Stomach (tissue), 8 donors: ENCODE measurements at regions not wholly inside any gene's neighbourhood (a gene's known extent, or its start where the extent isn't known, plus 50 kb on each side); places are given as distances from the start of the nearest gene placed in this dataset.
"Not testable (repeated sequence)": the region's sequence is repeated elsewhere in the genome, so short reads cannot be mapped to it uniquely, and the experiment has no call there.

Experiments
- DNase-seq, 2 donors: peaks; one replicate each; pipeline versions ENCODE4 v3.0.0 to v3.0.0-alpha.2; 2013 to 2019
- H3K27ac ChIP-seq, 5 donors: fragments of 200-600 bp in 4 of 5; sonication (generic) in 4 of 5; one replicate each; pipeline ENCODE4 v1.5.1; 2013 to 2019; ENCODE audit warnings: mild to moderate bottlenecking in 1 of 5, moderate library complexity in 1 of 5
- H3K27me3 ChIP-seq, 3 donors: fragments of 200-600 bp; sonication (generic); one replicate each; pipeline ENCODE4 v1.5.1; 2017 to 2019; ENCODE audit warnings: mixed run types in 1 of 3
- H3K36me3 ChIP-seq, 4 donors: fragments of 200-600 bp; sonication (generic); 1 replicate in 3 of 4; 2 replicates in 1 of 4; pipeline ENCODE4 v1.5.1; 2016 to 2019
- H3K4me1 ChIP-seq, 4 donors: fragments of 200-600 bp; sonication (generic); one replicate each; pipeline ENCODE4 v1.5.1; 2016 to 2019
- H3K4me3 ChIP-seq, 4 donors: fragments of 200-600 bp; sonication (generic) in 3 of 4; one replicate each; pipeline ENCODE4 v1.5.1; 2016 to 2019; ENCODE audit warnings: mild to moderate bottlenecking in 1 of 4
- H3K9me3 ChIP-seq, 4 donors: fragments of 200-600 bp; sonication (generic); one replicate each; pipeline ENCODE4 v1.5.1; 2016 to 2019
- EP300 ChIP-seq: sonication (generic); formaldehyde crosslinking; IDR thresholded peaks from one replicate; pipeline ENCODE4 v1.6.1; 2017; ENCODE audit warnings: antibody characterized with exemption
- POLR2A ChIP-seq, 4 donors: fragments of 450-650 bp; IDR thresholded peaks; one replicate each; pipeline ENCODE4 v1.6.1; 2016; ENCODE audit warnings: antibody characterized with exemption in 4 of 4, control low read depth in 2 of 4, mild to moderate bottlenecking in 1 of 4, moderate library complexity in 1 of 4
- POLR2AphosphoS5 ChIP-seq, 3 donors: sonication (generic); formaldehyde crosslinking; IDR thresholded peaks; one replicate each; pipeline ENCODE4 v1.6.1; 2016; ENCODE audit warnings: antibody characterized with exemption in 3 of 3
- WGBS, 5 donors: extraction: QIAGEN DNeasy Blood & Tissue Kit in 3 of 5; methylation state at CpG; one replicate each; pipeline versions ENCODE4 v1.1.5 to v1.1.7; 2013 to 2018; 5-methylcytosine and 5-hydroxymethylcytosine counted together
- intact Hi-C: fragments of 100-400 bp; cut with DNase I; formaldehyde crosslinking; loops from one replicate; pipeline ENCODE4 v1.15.1; 2023; ENCODE audit warnings: low total_unique reads
- TF ChIP-seq, protein P1 (sequence below), 7 experiments: fragments of 450-650 bp in 4 of 7; fragments of 200-600 bp in 3 of 7; sonication (generic) in 3 of 7; IDR thresholded peaks; one replicate each; pipeline ENCODE4 v1.5.1; 2016 to 2019; ENCODE audit warnings: antibody characterized with exemption in 7 of 7, control low read depth in 2 of 7, mild to moderate bottlenecking in 1 of 7
- donor health status: healthy with polysubstance abuse.
- donor health status: Bipolar disorder and iron deficiency.
- donor health status: healthy.

DNA sequence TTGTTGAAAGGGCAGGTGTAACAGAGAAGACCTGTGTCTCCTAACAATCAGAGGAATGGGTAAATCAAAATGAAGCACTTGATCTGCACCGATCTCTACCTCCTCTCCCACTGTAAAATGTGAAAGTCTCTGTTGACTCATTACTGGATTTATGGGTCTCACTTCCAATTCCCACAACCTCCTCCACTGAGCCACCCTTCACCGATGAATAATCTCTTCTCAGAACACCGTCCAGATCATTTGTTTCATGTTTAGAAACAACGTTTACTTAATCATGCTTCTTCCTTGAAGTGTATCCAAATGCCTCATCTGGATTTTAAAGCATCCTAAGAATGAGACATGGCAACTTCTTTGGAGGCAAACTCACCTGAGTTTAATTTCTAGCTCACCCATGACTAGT lies 643.6 kb downstream of the ETS1 start:
- Histone ChIP-seq H3K27ac (no peak overlapping the region), H3K9me3 (peaks cover 0 to 3% (median 0%) of the 10 kb centered on the region in 4 donors), H3K4me1 (no peaks in the 10 kb centered on the region), H3K4me3 (no peak overlapping the region), H3K27me3 (no peaks in the 10 kb centered on the region), H3K36me3 (no peaks in the 10 kb centered on the region)
- no peak for DNase-seq
- intact Hi-C loops: no loop called here
- TF ChIP-seq EP300: no peak
- TF ChIP-seq POLR2A (IDR thresholded peaks at IDR 0.05): no peak
- TF ChIP-seq POLR2AphosphoS5 (IDR thresholded peaks at IDR 0.05): no peak
- TF ChIP-seq, protein P1, sequence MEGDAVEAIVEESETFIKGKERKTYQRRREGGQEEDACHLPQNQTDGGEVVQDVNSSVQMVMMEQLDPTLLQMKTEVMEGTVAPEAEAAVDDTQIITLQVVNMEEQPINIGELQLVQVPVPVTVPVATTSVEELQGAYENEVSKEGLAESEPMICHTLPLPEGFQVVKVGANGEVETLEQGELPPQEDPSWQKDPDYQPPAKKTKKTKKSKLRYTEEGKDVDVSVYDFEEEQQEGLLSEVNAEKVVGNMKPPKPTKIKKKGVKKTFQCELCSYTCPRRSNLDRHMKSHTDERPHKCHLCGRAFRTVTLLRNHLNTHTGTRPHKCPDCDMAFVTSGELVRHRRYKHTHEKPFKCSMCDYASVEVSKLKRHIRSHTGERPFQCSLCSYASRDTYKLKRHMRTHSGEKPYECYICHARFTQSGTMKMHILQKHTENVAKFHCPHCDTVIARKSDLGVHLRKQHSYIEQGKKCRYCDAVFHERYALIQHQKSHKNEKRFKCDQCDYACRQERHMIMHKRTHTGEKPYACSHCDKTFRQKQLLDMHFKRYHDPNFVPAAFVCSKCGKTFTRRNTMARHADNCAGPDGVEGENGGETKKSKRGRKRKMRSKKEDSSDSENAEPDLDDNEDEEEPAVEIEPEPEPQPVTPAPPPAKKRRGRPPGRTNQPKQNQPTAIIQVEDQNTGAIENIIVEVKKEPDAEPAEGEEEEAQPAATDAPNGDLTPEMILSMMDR (IDR thresholded peaks at IDR 0.05): no peak
- WGBS, 5 donors: 49 to 66% (median 58%) methylated on average over 4 of the region's 4 CpGs

DNA sequence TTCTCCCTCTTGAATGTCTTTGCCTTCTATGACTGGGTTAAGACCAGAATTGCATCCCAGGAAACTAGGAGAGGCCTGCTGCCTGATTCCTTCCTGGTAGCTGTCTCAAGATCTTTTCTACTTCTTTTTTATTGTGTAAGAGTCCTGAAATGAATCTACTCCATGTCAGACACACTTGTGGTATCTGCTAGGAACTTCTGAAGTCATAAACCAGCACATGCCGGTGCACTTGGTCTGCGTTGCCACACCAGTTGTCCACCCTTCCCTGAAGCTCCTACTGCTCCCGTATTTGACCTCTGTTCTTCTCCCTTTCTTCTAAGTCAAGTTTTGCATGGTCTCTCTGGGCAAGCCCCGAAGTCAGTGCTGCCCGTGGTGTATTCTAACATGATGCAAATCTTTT lies 644.2 kb downstream of the ETS1 start:
- Histone ChIP-seq H3K4me1 (no peaks in the 10 kb centered on the region), H3K36me3 (no peaks in the 10 kb centered on the region), H3K4me3 (no peak overlapping the region), H3K27me3 (no peaks in the 10 kb centered on the region), H3K9me3 (peaks cover 0 to 3% (median 0%) of the 10 kb centered on the region in 4 donors), H3K27ac (no peak overlapping the region)
- no peak for TF ChIP-seq EP300
- intact Hi-C loops: no loop called here
- no peak for DNase-seq
- WGBS, 5 donors: 72 to 87% (median 85%) methylated on average over 5 of the region's 5 CpGs

DNA sequence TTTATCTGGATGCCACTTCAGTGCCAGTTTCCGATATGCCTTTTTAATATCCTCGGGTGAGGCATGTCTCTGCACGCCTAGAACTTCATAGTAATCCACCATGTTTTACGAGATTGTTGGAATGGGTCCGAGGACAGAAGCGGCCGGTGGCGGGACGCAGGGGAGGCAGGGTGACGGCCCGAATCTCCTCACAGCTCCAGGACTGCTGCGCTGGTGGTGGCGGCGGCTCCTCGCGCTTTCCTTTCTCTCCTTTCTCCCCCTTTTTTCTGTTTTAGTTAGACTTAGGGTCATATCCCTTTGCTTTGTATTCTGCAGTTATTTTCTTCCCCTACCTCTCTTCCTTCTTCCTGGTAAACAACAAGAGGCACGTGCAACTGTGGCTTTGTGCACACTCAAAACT lies 645.8 kb downstream of the ETS1 start:
- H3K27ac ChIP-seq, DNase-seq, H3K9me3 ChIP-seq, intact Hi-C loops, H3K36me3 ChIP-seq, H3K4me1 ChIP-seq, H3K4me3 ChIP-seq, H3K27me3 ChIP-seq: not testable (repeated sequence)
- 91 to 95% (median 93%) methylated on average over 17 of the region's 17 CpGs for WGBS, 5 donors

DNA sequence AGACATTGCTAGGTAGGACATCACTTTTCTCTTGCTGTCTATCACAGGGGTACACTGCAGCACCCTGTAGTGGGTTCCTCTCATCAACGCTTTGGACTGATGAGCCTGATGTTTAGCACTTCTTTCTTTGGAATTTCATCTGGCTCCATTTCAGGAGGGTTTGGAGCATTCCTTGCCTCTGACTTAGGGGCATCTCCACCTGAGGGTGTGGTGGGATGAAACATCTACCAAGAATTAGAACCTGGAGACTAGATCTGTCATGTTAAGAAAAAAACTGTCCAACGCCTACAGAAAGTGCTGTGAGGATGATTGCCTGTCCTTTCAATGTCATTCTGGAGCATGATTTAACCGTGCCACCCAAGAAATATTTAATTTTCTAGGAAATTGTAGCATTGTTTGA lies 648.4 kb downstream of the ETS1 start:
- H3K4me3 ChIP-seq: no peak overlapping the region
- WGBS, 5 donors: 81 to 91% (median 84%) methylated on average over 3 of the region's 3 CpGs
- H3K27me3 ChIP-seq: no peaks in the 10 kb centered on the region
- no peak overlapping the region for H3K27ac ChIP-seq
- no peaks in the 10 kb centered on the region for H3K36me3 ChIP-seq
- no peak for DNase-seq
- no peak for TF ChIP-seq EP300
- TF ChIP-seq POLR2AphosphoS5 (IDR thresholded peaks at IDR 0.05): no peak
- TF ChIP-seq POLR2A (IDR thresholded peaks at IDR 0.05): no peak
- TF ChIP-seq, protein P1 (IDR thresholded peaks at IDR 0.05): no peak
- H3K9me3 ChIP-seq: no peaks in the 10 kb centered on the region
- intact Hi-C loops: no loop called here
- H3K4me1 ChIP-seq: no peaks in the 10 kb centered on the region

DNA sequence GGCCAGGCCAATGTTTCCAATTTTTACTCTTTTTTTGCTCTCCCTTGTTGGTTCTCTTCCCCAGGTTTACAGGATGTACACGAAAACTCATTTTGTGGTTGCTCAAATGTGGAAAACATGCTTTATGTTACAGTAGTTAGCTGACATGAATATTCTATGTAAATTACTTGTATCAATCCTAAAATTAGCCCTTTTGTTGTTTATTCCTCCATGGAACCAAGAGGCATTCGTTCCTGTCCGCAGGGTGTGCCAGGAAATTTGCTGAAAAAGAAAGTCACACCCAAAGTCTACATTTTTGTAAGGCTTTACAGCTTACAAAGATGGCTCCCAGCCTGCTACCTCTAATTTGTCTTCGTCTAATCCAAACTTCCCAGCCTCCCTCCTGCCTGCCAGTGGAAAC lies 652.3 kb downstream of the ETS1 start:
- Histone ChIP-seq H3K4me1 (no peaks in the 10 kb centered on the region), H3K9me3 (no peaks in the 10 kb centered on the region), H3K36me3 (no peaks in the 10 kb centered on the region), H3K27ac (no peak overlapping the region), H3K27me3 (no peaks in the 10 kb centered on the region), H3K4me3 (no peak overlapping the region)
- no peak for TF ChIP-seq POLR2AphosphoS5 (IDR thresholded peaks at IDR 0.05)
- TF ChIP-seq, protein P1 (IDR thresholded peaks at IDR 0.05): no peak
- no peak for TF ChIP-seq EP300
- no peak for TF ChIP-seq POLR2A (IDR thresholded peaks at IDR 0.05)
- 70 to 86% (median 85%) methylated on average over 4 of the region's 4 CpGs for WGBS, 5 donors
- intact Hi-C loops: no loop called here
- no peak for DNase-seq

DNA sequence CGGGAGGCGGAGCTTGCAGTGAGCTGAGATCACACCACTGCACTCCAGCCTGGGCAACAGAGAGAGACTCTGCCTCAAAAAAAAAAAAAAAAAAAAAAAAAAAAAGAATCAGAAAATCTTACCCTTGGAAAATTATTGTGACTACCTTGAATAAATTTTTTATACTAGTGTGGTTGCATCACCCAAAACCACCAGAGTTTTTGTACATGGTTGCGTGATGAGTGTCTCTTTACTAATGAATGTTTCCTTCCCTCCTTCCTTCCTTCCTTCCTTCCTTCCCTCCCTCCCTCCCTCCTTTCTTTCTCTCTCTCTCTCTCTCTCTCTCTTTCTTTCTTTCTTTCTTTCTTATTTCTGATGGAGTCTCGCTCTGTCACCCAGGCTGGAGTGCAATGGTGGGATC lies 653.4 kb downstream of the ETS1 start:
- H3K27me3 ChIP-seq, H3K4me1 ChIP-seq, H3K4me3 ChIP-seq, DNase-seq, H3K9me3 ChIP-seq, intact Hi-C loops, H3K27ac ChIP-seq, H3K36me3 ChIP-seq: not testable (repeated sequence)
- WGBS, 5 donors: 84 to 97% (median 93%) methylated on average over 4 of the region's 4 CpGs
